ENCODE measurements at regions not wholly inside any gene's neighbourhood (a gene's known extent, or its start where the extent isn't known, plus 50 kb on each side); places are given as distances from the start of the nearest gene placed in this dataset.

DNA sequence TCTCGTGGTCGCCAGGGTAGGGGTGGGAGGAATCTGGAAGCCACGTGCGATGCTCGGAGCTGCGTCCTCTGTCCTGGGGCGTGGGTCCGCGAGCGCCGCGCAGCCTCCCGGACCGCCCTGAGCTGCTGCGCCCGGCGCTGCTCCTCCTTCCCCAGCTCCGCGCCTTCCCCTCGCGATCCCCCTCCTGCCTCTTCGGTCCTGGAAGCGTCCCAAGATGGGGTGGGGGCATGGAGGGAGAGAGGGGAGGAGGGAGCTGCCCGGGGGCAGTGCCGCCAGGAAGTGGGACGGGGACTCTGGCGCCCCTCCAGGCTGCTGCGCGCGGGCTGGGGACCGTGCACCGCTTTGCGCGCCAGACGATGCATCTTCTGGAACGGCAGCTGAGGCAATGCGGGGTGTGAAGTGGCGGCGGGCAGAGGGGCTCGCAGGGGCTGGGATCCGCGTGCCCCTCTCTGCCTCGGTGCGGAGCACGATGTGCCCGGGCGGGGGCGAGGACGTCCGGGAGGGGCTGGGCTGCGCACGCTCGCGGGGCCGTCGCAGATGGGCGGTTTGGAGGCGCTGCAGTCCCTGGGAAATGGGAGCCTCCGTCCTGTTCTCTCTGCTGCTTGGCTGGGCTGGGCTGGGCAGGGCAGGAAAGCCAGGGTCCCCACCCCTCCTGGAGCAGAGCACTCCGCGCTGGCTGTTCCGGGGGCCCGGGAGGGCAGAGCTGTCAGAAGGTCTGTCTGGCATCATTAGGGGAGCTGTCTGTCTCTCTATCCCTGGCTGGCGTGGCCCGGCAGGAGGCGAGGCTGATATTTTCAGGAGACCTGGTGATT is 388.0 kb downstream of the SEC14L1 start (continued):
- TF ChIP-seq TARDBP (CRISPR knock-in tag; IDR thresholded peaks at IDR 0.05): no peak
- TF ChIP-seq GABPB1 (CRISPR knock-in tag; IDR thresholded peaks at IDR 0.05): peak; percentile 81
- no peak for TF ChIP-seq HMGA1 (CRISPR knock-in tag; conservative IDR thresholded peaks at IDR 0.05)
- TF ChIP-seq ZNF274 (CRISPR knock-in tag; IDR thresholded peaks at IDR 0.05): no peak
- TF ChIP-seq ZNF224 (CRISPR knock-in tag; IDR thresholded peaks at IDR 0.05): no peak
- no peak for TF ChIP-seq ZFP36L2 (CRISPR knock-in tag; IDR thresholded peaks at IDR 0.05)
- TF ChIP-seq ZNF143 (CRISPR knock-in tag; IDR thresholded peaks at IDR 0.05): no peak
- TF ChIP-seq, protein P1, sequence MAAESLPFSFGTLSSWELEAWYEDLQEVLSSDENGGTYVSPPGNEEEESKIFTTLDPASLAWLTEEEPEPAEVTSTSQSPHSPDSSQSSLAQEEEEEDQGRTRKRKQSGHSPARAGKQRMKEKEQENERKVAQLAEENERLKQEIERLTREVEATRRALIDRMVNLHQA (CRISPR knock-in tag; IDR thresholded peaks at IDR 0.05): no peak
- TF ChIP-seq THYN1 (CRISPR knock-in tag; IDR thresholded peaks at IDR 0.05; ENCODE audit: borderline replicate concordance, low read depth): no peak
- no peak for TF ChIP-seq ZNF234 (CRISPR knock-in tag; conservative IDR thresholded peaks at IDR 0.05)
- TF ChIP-seq STAG1 (CRISPR knock-in tag; IDR thresholded peaks at IDR 0.05): peak; percentile 42
- no peak for TF ChIP-seq SNAPC2 (CRISPR knock-in tag; IDR thresholded peaks at IDR 0.05)
- no peak for TF ChIP-seq ZNF850 (CRISPR knock-in tag; conservative IDR thresholded peaks at IDR 0.05)
- no peak for TF ChIP-seq ZNF619 (CRISPR knock-in tag; IDR thresholded peaks at IDR 0.05)
- TF ChIP-seq ZNF263 (CRISPR knock-in tag; IDR thresholded peaks at IDR 0.05): no peak
- no peak for TF ChIP-seq ATAD3A (CRISPR knock-in tag; IDR thresholded peaks at IDR 0.05)
- TF ChIP-seq, protein P2, sequence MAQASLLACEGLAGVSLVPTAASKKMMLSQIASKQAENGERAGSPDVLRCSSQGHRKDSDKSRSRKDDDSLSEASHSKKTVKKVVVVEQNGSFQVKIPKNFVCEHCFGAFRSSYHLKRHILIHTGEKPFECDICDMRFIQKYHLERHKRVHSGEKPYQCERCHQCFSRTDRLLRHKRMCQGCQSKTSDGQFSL (CRISPR knock-in tag; IDR thresholded peaks at IDR 0.05): no peak
- no peak for TF ChIP-seq SP4 (CRISPR knock-in tag; IDR thresholded peaks at IDR 0.05)
- TF ChIP-seq, protein P3, sequence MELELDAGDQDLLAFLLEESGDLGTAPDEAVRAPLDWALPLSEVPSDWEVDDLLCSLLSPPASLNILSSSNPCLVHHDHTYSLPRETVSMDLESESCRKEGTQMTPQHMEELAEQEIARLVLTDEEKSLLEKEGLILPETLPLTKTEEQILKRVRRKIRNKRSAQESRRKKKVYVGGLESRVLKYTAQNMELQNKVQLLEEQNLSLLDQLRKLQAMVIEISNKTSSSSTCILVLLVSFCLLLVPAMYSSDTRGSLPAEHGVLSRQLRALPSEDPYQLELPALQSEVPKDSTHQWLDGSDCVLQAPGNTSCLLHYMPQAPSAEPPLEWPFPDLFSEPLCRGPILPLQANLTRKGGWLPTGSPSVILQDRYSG (CRISPR knock-in tag; IDR thresholded peaks at IDR 0.05): no peak
- no peak for TF ChIP-seq TAF1 (CRISPR knock-in tag; IDR thresholded peaks at IDR 0.05)
- TF ChIP-seq, protein P4, sequence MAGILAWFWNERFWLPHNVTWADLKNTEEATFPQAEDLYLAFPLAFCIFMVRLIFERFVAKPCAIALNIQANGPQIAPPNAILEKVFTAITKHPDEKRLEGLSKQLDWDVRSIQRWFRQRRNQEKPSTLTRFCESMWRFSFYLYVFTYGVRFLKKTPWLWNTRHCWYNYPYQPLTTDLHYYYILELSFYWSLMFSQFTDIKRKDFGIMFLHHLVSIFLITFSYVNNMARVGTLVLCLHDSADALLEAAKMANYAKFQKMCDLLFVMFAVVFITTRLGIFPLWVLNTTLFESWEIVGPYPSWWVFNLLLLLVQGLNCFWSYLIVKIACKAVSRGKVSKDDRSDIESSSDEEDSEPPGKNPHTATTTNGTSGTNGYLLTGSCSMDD (CRISPR knock-in tag; IDR thresholded peaks at IDR 0.05): no peak
- no peak for TF ChIP-seq CBX2 (IDR thresholded peaks at IDR 0.05; ENCODE audit: low read depth, low read length)
- TF ChIP-seq CBX2 (CRISPR knock-in tag; IDR thresholded peaks at IDR 0.05; ENCODE audit: low read depth): 0 out of 2 replicates have a peak, but pooled peaks have one; percentile 57
- TF ChIP-seq ZNF773 (CRISPR knock-in tag; IDR thresholded peaks at IDR 0.05; ENCODE audit: borderline replicate concordance): no peak
- 0 out of 2 replicates have a peak, but pooled peaks have one; percentile 21 for TF ChIP-seq RNF2 (conservative IDR thresholded peaks at IDR 0.05; ENCODE audit: low read depth)
- TF ChIP-seq RXRA (CRISPR knock-in tag; IDR thresholded peaks at IDR 0.05): no peak; the same call in 1 of the 2 replicates
- TF ChIP-seq, protein P5, sequence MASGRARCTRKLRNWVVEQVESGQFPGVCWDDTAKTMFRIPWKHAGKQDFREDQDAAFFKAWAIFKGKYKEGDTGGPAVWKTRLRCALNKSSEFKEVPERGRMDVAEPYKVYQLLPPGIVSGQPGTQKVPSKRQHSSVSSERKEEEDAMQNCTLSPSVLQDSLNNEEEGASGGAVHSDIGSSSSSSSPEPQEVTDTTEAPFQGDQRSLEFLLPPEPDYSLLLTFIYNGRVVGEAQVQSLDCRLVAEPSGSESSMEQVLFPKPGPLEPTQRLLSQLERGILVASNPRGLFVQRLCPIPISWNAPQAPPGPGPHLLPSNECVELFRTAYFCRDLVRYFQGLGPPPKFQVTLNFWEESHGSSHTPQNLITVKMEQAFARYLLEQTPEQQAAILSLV (CRISPR knock-in tag; IDR thresholded peaks at IDR 0.05; ENCODE audit: borderline replicate concordance): no peak
- 0 out of 2 replicates have a peak, but pooled peaks have one; percentile 16 for TF ChIP-seq ZNF839 (CRISPR knock-in tag; IDR thresholded peaks at IDR 0.05; ENCODE audit: borderline replicate concordance)
- peak; percentile 17; the same call in 1 of the 2 replicates for TF ChIP-seq SALL1 (CRISPR knock-in tag; IDR thresholded peaks at IDR 0.05)
- no peak for TF ChIP-seq ZNF484 (CRISPR knock-in tag; IDR thresholded peaks at IDR 0.05; ENCODE audit: borderline replicate concordance, low read depth)

Measured in HepG2 (cell line).